GM12878 (cell line): ENCODE measurements at regions not wholly inside any gene's neighbourhood (a gene's known extent, or its start where the extent isn't known, plus 50 kb on each side); places are given as distances from the start of the nearest gene placed in this dataset.

Experiments used
- ATAC-seq: fragments of 200-7000 bp; cut with Tn5 transposase; 3 replicates; pipeline ENCODE4 v1.9.1; 2020; ENCODE audit warnings: mild to moderate bottlenecking, moderate library complexity
- BruUV-seq: library from RNA; stranded (reverse); fragments of 400-500 nt; replicated peaks from 2 replicates; lab custom pipeline; 2021; lab: Mats Ljungman, UMichigan
- CTCF ChIA-PET: fragments of 300-600 bp; sonication (Branson Sonifier 250); formaldehyde crosslinking; extraction: SDS; loops from one replicate; lab custom pipeline; 2021; ENCODE audit warnings: inconsistent platforms; lab: Yijun Ruan, JAX
- POLR2A ChIA-PET: fragments of 350-600 bp; formaldehyde crosslinking; extraction: SDS; loops from one replicate; lab custom pipeline; 2021; ENCODE audit warnings: inconsistent platforms; lab: Charles Lee
- RAD21 ChIA-PET: fragments of 300-600 bp; sonication (Branson Sonifier 250); formaldehyde crosslinking; loops from one replicate; lab custom pipeline; 2023; ENCODE audit warnings: antibody characterized with exemption; ENCODE audit not compliant: unreplicated experiment; lab: Charles Lee
- SMC1A ChIA-PET: fragments of 300-600 bp; sonication (Branson Sonifier 250); formaldehyde crosslinking; loops from one replicate; lab custom pipeline; 2023; ENCODE audit not compliant: unreplicated experiment, uncharacterized antibody; lab: Charles Lee
- DNase-seq: peaks from one replicate; pipeline ENCODE4 v3.0.0-alpha.2; 2011; ENCODE audit warnings: low read depth, low spot score
- FAIRE-seq: peaks from 3 replicates; lab custom pipeline; 2011; peaks lifted over from hg19 to GRCh38; lab: Jason Lieb, UNC
- H2AFZ ChIP-seq: 2 replicates; pipeline ENCODE4 v1.6.0; 2011; ENCODE audit warnings: low read depth, low read length, control low read depth; ENCODE audit not compliant: control insufficient read depth
- H3K27ac ChIP-seq: 2 replicates; pipeline ENCODE4 v1.5.1; 2011; ENCODE audit warnings: control low read depth; ENCODE audit not compliant: control insufficient read depth, insufficient read depth
- H3K27me3 ChIP-seq, 2 experiments: replicated peaks in 1 of 2; 2 replicates each; pipeline versions ENCODE4 v1.6.0 to v1.6.1; 2011; ENCODE audit warnings: low read length in 1 of 2; ENCODE audit not compliant: control insufficient read depth in 2 of 2, insufficient read depth in 2 of 2
- H3K36me3 ChIP-seq, 2 experiments: 2 replicates each; pipeline ENCODE4 v1.5.1; 2011; ENCODE audit warnings: low read length in 1 of 2; ENCODE audit not compliant: control insufficient read depth in 2 of 2, insufficient read depth in 2 of 2
- H3K4me1 ChIP-seq: 2 replicates; pipeline ENCODE4 v1.6.1; 2011; ENCODE audit warnings: mild to moderate bottlenecking, low read length, moderate library complexity, mixed read lengths; ENCODE audit not compliant: control insufficient read depth, insufficient read depth
- H3K4me2 ChIP-seq: 2 replicates; pipeline ENCODE4 v1.6.0; 2011; ENCODE audit warnings: control low read depth; ENCODE audit not compliant: control insufficient read depth, insufficient read depth
- H3K4me3 ChIP-seq: fragments of 200-600 bp; sonication (generic); 2 replicates; pipeline ENCODE4 v1.5.1; 2016
- H3K79me2 ChIP-seq: 2 replicates; pipeline ENCODE4 v1.6.0; 2011; ENCODE audit warnings: low read length; ENCODE audit not compliant: control insufficient read depth, insufficient read depth
- H3K9ac ChIP-seq: 2 replicates; pipeline ENCODE4 v1.8.0; 2011; ENCODE audit warnings: low read length, control low read depth, mixed read lengths; ENCODE audit not compliant: control insufficient read depth, insufficient read depth
- H3K9me3 ChIP-seq: replicated peaks from 3 replicates; pipeline ENCODE4 v1.5.1; 2011; ENCODE audit warnings: mild to moderate bottlenecking, low read length; ENCODE audit not compliant: control insufficient read depth, insufficient read depth
- H4K20me1 ChIP-seq: 2 replicates; pipeline ENCODE4 v1.6.0; 2011; ENCODE audit not compliant: control insufficient read depth, insufficient read depth
- BCLAF1 ChIP-seq: fragments of 450-650 bp; IDR thresholded peaks from 2 replicates; pipeline ENCODE4 v1.6.1; 2017; ENCODE audit warnings: antibody characterized with exemption, mild to moderate bottlenecking, moderate library complexity
- CHD2 ChIP-seq: IDR thresholded peaks from 2 replicates; pipeline ENCODE4 v1.6.1; 2011; ENCODE audit warnings: low read depth, low read length, improper control_type of control experiment, borderline replicate concordance
- CTCF ChIP-seq, 3 experiments: IDR thresholded peaks in 2 of 3; conservative IDR thresholded peaks in 1 of 3; 2 replicates each; pipeline ENCODE4 v1.5.1; 2011; ENCODE audit warnings: low read depth in 3 of 3, low read length in 3 of 3, mild to moderate bottlenecking in 3 of 3, control low read depth in 2 of 3, moderate library complexity in 2 of 3, inconsistent platforms in 1 of 3, mixed read lengths in 1 of 3; ENCODE audit not compliant: control insufficient read depth in 2 of 3, insufficient read depth in 1 of 3; ENCODE audit errors: extremely low read depth in 1 of 3
- E2F4 ChIP-seq: IDR thresholded peaks from 2 replicates; pipeline ENCODE4 v1.6.1; 2012; ENCODE audit warnings: low read depth, low read length, improper control_type of control experiment
- FOXK2 ChIP-seq: fragments of 450-650 bp; IDR thresholded peaks from 2 replicates; pipeline ENCODE4 v1.6.1; 2017; ENCODE audit warnings: mild to moderate bottlenecking, moderate library complexity
- MEF2B ChIP-seq: fragments of 450-650 bp; IDR thresholded peaks from 2 replicates; pipeline ENCODE4 v1.6.1; 2018; ENCODE audit warnings: mild to moderate bottlenecking, moderate library complexity; ENCODE audit not compliant: partially characterized antibody, poor library complexity, severe bottlenecking
- PAX5 ChIP-seq: IDR thresholded peaks from 2 replicates; pipeline ENCODE4 v1.6.1; 2011; ENCODE audit warnings: low read depth, low read length, borderline replicate concordance
- RAD51 ChIP-seq: fragments of 450-650 bp; IDR thresholded peaks from 2 replicates; pipeline ENCODE4 v1.6.1; 2016; ENCODE audit warnings: moderate library complexity, mild to moderate bottlenecking, inconsistent platforms
- RB1 ChIP-seq: fragments of 450-650 bp; formaldehyde crosslinking; IDR thresholded peaks from 2 replicates; pipeline ENCODE4 v1.6.1; 2017; ENCODE audit warnings: mild to moderate bottlenecking, borderline replicate concordance
- RELB ChIP-seq: fragments of 450-650 bp; IDR thresholded peaks from 2 replicates; pipeline ENCODE4 v1.6.1; 2017; ENCODE audit warnings: low read depth, mild to moderate bottlenecking, moderate library complexity
- SRF ChIP-seq, 2 experiments: IDR thresholded peaks; 2 replicates each; pipeline ENCODE4 v1.6.1; 2011; ENCODE audit warnings: low read depth in 2 of 2, low read length in 2 of 2, mild to moderate bottlenecking in 1 of 2, moderate library complexity in 1 of 2
- WGBS: methylation state at CpG from one replicate; pipeline ENCODE4 v1.1.6; 2016; ENCODE audit warnings: low lambda C conversion rate; ENCODE audit not compliant: insufficient replicate concordance, insufficient coverage; ENCODE audit errors: missing lambda C conversion rate; 5-methylcytosine and 5-hydroxymethylcytosine counted together
- in situ Hi-C: fragments of 300-500 bp; cut with MboI; formaldehyde crosslinking; loops from 9 replicates; pipeline ENCODE4 v1.14.3; 2018; ENCODE audit warnings: mixed read lengths
- intact Hi-C: fragments of 100-400 bp; cut with micrococcal nuclease; formaldehyde crosslinking; loops from one replicate; pipeline ENCODE4 v1.14.2; 2022; ENCODE audit not compliant: unreplicated experiment
- TF ChIP-seq, protein P1 (sequence below): fragments of 450-650 bp; IDR thresholded peaks from 2 replicates; pipeline ENCODE4 v1.6.1; 2018; ENCODE audit warnings: mild to moderate bottlenecking, low read depth, moderate library complexity; ENCODE audit not compliant: partially characterized antibody

DNA sequence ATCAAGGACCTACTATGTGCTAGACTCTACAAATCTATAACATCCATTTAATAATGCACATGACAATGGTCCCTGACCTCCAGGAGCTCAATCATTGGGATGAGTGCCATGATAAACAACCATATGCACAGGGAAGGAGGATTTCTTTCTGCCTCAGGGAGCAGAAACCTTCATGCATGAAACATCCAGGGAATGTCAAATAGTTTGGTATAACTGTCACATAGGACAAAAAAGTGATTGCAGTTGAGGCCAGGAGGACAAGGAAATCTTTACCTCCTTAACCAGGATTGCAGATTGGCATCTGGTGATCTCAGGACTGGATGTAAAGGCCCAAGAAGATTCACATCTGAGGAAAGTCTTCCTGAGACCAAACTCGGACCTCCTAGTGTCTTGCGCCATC is 993.1 kb downstream of the KCNMA1 start (continued):
- TF ChIP-seq CTCF (IDR thresholded peaks at IDR 0.05 in 2 of 3, conservative IDR thresholded peaks at IDR 0.05 in 1 of 3; ENCODE audit: control insufficient read depth in 2 of 3, extremely low read depth in 1 of 3, insufficient read depth in 1 of 3, low read depth in 3 of 3, low read length in 3 of 3) = no peak
- TF ChIP-seq SRF (IDR thresholded peaks at IDR 0.05; ENCODE audit: low read depth in 2 of 2, low read length in 2 of 2) = no peak

DNA sequence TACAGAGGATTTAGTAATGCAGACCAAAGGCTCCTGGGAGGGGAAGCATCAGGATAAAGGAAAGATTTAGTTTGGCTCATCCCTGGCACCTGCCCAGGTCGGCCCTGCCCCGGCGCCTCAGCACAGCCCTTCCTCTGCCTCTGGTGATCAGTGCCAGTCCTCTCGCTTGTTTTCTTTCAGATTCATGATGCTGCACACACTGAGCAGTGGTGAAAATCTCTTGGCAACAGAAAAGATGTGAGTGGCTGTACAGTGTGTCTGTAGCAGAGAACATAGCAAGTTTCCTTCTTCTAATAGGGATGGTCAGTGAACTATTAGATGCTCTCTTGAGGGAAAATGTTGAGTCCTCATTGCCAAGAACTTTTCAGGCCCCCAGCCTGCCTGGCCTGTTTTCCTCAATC is 994.1 kb downstream of the KCNMA1 start:
- ChIA-PET SMC1A (no interaction called here), CTCF (no interaction called here), POLR2A (no interaction called here), RAD21 (no interaction called here)
- WGBS = 58% methylated on average over 4 of the region's 4 CpGs
- H3K9ac ChIP-seq = no peak overlapping the region
- no peak for ATAC-seq
- H3K79me2 ChIP-seq = no peaks in the 10 kb centered on the region
- H3K27ac ChIP-seq = no peak overlapping the region
- no peak for FAIRE-seq
- intact Hi-C loops (no loop called here), in situ Hi-C loops (no loop called here)
- H3K36me3 ChIP-seq = no peaks in the 10 kb centered on the region
- H2AFZ ChIP-seq = no peak overlapping the region
- no peaks in the 10 kb centered on the region for H4K20me1 ChIP-seq
- no peak overlapping the region for H3K4me2 ChIP-seq
- H3K27me3 ChIP-seq = no peaks in the 10 kb centered on the region
- BruUV-seq = no TSS peak
- no peaks in the 10 kb centered on the region for H3K4me1 ChIP-seq
- no peak overlapping the region for H3K4me3 ChIP-seq
- DNase-seq = no peak
- H3K9me3 ChIP-seq = no peaks in the 10 kb centered on the region
- TF ChIP-seq, protein P1, sequence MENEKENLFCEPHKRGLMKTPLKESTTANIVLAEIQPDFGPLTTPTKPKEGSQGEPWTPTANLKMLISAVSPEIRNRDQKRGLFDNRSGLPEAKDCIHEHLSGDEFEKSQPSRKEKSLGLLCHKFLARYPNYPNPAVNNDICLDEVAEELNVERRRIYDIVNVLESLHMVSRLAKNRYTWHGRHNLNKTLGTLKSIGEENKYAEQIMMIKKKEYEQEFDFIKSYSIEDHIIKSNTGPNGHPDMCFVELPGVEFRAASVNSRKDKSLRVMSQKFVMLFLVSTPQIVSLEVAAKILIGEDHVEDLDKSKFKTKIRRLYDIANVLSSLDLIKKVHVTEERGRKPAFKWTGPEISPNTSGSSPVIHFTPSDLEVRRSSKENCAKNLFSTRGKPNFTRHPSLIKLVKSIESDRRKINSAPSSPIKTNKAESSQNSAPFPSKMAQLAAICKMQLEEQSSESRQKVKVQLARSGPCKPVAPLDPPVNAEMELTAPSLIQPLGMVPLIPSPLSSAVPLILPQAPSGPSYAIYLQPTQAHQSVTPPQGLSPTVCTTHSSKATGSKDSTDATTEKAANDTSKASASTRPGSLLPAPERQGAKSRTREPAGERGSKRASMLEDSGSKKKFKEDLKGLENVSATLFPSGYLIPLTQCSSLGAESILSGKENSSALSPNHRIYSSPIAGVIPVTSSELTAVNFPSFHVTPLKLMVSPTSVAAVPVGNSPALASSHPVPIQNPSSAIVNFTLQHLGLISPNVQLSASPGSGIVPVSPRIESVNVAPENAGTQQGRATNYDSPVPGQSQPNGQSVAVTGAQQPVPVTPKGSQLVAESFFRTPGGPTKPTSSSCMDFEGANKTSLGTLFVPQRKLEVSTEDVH = no peak
- TF ChIP-seq MEF2B (no peak), RELB (no peak), E2F4 (no peak), PAX5 (no peak), CHD2 (no peak), BCLAF1 (no peak), FOXK2 (no peak), RB1 (no peak), RAD51 (no peak)
